ENCODE measurements at regions not wholly inside any gene's neighbourhood (a gene's known extent, or its start where the extent isn't known, plus 50 kb on each side); places are given as distances from the start of the nearest gene placed in this dataset.

DNA sequence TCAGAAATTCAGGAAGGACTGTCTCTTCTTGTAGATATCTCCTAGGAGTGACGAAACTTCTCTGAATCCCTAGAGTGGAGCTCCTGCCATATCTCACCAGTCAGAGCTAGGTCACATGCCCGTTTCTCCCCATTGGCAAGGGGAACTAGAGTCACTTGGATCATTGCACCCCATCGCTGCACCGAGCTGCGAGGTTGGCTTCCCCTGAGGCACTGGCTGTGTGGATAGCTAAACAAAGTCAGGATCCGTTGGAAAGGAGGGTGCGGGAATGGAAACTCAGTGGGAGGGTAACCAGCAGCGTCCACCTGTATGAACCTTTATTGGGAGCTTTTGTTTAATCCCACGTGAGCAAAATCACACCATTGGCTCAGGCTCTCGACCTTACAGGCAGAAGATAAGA, 283.8 kb downstream of the BRD1 start:
- no peak for DNase-seq

DNA sequence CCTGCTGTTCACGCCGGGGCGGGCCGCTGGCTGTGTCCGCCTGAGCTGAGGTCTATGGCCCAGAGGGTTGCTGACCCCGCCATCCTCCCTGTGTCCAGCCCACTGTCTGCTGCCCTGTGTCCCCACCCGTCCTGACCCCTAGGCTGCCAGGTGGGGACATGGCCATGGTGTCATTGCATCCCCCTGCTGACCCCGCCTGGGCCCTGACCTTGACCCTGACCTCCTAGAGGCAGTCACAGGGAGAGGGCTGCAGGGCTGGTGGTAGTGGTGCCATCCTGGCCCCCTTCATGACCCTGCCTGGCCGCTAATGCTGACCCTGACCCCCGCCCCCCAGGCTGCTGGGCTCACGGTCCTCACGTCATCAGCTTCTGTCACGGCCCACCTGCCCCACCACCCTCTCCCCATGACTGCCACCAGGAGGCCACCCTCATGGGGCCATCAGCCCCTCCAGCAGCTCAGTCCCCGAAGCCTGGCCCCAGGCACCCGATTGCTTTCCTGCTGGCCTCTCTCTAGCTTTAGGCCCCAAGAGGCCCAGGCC, 285.9 kb downstream of the BRD1 start:
- DNase-seq: no peak

DNA sequence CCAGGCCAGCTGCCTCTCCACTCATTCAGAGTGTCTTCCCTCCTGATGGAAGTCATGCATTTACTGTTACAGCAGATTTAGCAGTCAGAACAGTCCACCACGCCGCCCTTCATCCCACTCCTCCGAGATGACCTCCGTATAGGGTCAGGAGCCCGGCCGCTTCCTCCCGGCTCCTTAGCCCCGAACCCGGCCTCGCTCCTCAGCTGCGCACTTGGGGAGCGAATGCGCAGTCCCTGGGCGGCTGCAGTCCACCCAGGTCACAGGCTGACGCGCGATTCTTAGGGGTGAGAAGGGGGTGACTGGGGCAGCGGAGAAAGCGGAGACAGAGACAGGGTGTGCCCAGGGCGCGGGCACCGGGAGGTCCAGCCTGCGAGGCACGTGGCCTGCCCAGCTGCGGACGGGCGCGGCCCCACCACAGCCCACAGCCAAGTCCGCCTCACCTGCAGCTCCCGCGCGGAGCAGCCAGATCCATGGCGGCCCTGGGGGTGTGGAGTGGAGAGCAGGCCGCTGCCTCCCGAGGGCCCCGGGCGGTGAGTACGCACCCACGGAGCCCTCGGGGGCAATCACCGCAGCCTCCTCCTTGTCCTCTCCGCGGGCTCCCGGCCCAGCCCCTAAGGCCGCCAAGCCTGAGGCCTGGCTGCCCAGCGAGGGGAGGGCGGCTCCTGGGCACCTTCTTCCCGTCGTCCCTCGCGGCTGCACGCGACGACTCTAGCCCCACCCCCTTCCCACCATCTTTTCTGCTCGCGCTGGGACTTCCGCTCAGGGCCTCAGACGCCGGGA, 286.6 kb downstream of the BRD1 start:
- no peak for DNase-seq

DNA sequence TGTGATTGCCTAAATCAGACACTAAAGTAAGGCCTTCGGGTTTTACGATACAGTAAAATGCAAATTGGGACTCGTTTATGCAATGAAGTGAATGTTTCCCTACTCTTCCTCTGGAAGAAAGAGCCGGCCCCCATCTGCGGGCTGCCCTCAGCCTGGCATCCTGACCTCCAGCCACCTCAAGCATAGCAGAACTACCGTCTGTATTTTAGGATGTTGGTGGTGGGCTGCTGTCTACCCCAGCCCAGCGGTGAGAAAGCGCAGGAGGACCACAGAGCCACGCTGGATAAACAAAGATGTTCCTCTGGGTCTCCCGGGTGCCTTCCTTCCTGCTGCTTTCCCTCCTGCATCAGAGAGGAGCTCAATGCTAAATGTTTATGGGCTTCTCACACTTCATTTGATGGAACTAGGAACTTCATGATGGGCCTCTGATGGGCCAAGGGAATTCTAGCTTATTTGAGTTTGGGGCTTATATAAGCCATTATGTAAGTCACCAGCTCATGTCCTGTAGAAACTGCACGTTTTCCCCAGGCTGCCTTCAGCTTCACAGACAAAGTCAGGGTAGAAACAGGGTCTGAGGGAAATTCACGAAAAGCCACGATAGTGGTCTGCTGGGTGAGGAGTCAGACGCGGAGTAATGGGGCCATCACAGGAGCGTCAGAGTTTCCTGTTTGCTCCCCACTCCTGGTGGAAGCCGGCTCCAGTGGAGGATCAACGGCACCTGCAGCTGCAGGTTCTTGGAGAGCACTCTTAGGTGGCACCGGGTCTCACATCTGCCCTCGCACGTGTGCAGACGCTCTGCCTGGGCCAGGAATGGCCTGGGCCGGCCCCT, 287.4 kb downstream of the BRD1 start:
- no peak for DNase-seq

DNA sequence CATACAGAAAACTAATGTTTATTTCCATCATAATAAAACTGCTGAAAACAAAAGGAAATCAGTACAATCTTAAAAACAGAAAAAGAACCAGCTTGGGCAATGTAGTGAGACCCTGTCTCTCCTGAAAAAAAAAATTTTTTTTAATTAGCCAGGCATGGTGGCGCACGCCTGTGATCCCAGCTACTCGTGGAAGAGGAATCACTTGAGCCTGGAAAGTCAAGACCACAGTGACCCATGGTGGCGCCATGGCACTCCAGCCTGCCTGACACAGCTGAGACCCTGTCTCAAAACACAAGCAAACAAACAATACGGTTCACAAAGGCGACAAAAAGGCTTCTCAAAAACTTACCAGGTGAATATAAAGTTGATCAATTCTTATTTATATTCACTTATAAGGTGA, 289.7 kb downstream of the BRD1 start:
- no peak for DNase-seq

DNA sequence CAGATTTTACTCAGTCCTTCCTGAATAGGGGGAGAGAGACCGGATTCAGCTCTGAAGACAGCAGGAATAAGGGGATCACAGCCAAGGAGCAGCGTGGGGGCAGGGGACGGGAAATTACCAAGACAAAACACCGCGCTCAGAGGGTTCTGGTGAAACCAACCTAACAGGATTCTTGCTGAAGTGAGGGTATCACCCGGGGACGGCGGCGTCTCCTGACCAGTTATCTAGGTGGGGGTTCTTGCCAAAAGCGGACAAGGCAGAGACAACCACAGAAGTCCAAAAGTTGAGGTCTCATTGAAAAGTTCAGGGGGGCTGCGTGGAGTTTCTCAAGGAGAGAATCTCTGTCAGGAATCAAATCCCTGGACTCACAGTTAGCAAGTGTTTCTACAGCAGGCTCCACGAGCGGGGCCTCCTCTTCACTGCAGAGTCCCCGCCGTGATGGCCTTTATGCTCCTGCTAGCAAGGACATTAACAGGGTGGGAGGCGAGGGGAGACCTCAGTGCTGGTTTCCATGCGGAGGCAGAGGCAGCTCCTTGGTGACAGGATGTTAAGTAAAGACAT, 291.0 kb downstream of the BRD1 start:
- no peak for DNase-seq

DNA sequence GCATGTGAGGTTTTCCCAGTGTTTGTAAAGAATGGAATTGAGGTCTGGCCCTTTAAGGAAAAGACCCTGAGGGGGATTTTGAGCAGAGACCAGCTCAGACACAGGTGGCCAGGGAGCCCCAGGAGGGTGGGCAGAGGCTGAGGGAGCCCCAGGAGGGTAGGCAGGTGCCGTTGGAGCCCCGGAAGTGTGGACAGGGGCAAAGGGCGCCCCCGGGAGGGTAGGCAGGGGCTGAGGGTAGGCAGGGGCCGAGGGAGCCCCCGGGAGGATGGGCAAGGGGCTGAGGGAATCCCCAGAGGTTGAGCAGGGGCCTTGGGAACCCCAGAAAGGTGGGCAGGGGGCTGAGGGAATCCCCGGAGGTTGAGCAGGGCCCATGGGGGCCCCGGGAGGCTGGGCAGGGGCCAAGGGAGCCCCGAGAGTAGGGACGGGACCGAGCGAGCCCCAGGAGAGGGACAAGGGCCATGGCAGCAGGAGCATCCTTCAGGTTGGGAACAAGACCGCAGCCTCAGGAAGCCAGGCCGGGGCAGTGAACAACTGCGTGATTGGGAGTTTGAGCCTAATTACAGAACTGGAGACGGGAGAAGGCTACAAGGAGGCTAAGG, 292.0 kb downstream of the BRD1 start:
- DNase-seq: no peak

DNA sequence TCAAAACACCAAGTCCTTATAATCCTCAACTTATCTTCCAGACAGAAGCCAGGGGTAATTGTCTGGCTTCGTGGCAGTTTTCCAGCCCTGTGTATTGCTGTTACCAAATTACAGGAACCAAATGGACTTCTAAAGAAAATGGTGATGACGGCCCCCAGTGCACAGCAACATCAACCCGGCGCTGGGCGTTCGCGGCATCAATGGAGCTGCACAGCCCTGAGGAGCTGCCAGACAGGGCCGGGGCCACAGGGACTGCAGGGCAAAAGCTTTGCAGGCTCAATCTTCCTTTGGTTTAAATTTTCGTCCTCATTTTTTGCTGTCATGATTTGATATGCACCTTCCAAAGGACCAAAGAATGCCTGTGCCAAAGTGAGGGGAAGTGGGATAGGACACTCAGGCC, 292.5 kb downstream of the BRD1 start:
- DNase-seq: no peak

DNA sequence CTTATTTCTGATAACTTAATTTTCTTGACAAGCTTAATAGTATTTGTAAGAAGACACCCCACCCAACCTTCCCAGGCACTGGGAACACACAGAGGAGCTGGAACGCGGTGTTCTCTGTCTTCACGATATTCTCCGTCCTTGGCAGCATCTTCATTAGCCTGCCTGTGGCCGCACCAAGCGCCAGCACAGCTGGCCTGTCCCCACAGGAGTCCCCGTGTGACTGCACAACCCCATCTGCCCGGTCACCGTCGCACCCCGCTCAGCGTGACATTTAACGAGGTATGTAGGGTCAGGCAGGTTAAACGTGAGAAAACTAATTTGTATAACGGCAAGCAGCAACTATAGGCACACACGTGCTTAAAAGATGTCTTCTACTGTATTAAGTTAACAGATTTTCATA, 293.3 kb downstream of the BRD1 start:
- no peak for DNase-seq

DNA sequence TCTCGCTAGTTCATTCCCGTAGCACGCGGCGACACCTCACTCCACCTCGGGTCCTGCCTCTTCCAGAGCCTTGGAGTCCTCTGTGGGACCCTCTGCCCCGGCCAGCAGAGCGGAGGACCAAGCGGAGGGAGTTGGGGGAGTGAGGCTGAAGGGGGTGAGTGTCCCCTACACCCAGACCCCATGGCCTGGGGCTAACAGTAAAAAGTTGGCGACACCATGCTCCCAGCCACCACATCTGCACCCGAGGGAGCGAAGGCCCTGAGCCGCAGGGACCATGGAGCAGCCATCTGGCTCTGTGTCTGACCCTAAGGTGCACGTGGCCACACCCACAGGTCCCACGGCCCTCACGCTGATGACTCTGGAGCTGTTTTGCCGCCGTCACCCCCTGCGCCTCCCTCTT, 293.8 kb downstream of the BRD1 start:
- DNase-seq: no peak

DNA sequence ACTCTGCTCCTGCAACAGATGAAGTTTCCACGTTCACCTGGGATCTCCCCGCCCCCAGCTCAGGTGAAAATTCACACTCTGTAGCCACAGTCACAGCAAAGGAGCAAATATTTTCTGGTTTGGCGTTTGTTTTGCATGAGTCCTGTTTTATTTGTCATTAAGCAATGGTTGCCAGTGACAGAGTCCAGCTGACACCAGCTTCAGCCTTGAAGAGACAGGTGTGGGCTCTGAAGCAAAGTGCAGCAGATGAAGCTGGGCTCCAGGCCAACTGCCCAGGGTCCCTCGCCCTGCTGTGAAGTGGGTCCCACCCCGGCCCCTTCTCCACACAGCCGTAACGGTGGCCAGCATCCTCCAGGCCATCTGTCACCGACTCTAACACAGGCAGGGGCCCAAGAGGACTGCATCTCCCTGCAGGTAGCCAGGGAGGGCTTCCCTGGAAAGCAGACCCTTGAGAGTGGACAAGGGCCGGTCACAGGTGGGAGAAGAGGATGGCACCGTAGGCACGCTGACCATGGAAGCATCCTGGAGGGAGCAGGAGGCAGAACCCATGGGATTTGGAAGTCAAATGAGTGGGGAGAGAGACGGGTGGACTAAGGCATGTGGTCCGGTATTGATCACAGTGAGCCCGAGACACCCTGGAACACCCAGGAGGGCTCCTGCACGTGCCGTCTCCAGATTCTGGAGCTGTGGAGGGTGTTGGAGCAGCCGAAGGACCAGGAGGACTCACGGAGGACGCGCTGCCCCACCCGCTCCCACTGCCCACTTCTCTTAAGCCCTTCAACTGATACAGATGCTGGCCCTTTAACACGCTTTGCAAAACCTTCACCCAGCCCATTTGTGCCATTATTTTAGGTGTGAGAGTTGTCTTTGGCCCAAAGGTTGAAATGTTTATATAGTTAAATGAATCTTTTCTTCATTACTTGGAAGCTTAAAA, 294.5 kb downstream of the BRD1 start:
- no peak for DNase-seq

DNA sequence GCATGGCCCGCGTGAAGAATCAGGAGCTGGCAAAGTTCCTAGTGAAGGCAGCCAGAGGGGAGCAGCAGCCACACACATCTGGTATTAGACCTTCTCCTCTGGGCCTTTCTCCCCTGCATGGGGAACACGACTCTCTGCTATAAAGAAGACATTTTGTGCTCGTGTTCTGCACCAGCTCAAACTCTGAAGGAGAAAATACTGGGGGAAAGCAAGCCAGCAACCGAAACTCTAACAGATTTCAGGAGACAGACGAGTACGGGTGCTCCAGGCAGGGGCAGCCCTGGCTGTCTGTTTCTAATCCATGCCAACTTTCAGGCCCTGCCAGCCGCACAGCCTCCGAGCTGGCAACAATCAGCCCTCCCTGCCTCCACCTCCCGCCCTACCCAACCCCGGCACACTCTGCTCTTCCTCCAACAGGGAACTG, 296.3 kb downstream of the BRD1 start:
- DNase-seq: peak in 1 of 2 experiments; percentile 36

DNA sequence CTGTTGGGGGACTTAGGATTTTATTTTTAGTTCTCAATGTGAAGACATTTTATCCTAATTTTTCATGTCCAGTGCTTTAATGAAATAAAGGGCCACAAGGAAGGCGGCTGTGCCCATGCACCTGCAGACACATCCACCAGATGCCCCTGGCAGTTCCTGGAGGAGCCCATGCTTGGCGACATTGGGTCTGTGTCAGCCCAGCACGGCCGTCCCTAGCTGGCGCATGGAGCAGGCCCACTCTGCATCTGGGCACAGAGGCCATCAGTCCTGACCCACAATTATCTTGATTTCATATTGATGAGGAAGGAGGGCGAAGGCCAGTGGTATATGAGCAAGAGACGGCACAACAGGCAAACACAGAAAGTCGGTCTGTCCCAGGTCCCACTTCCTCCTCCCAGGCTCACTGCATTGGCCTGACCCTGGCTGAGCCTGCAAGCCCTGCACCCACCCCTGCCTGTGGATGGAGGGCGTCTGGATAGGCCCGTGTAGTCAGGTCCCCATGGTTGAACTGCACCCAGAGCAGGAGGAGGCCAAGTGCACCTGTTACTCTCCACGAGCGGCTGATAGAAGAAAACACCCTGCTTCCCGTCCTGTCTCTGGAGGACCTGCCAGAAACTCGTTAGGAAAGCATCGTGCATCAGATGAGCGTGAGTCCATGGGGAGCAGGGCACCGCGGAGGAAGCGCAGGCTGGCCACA, 296.9 kb downstream of the BRD1 start:
- no peak for DNase-seq

DNA sequence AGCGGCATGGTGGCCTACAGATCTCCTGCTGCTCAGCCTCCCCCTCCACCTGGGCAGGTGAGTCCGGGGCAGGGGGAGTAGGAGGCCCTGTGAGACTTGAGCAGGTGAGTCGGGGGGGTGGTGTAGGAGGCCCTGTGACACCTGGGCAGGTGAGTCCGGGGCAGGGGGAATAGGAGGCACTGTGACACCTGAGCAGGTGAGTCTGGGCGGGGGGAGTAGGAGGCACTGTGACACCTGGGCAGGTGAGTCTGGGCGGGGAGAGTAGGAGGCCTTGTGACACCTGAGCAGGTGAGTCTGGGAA, 299.3 kb downstream of the BRD1 start:
- no peak for DNase-seq

DNA sequence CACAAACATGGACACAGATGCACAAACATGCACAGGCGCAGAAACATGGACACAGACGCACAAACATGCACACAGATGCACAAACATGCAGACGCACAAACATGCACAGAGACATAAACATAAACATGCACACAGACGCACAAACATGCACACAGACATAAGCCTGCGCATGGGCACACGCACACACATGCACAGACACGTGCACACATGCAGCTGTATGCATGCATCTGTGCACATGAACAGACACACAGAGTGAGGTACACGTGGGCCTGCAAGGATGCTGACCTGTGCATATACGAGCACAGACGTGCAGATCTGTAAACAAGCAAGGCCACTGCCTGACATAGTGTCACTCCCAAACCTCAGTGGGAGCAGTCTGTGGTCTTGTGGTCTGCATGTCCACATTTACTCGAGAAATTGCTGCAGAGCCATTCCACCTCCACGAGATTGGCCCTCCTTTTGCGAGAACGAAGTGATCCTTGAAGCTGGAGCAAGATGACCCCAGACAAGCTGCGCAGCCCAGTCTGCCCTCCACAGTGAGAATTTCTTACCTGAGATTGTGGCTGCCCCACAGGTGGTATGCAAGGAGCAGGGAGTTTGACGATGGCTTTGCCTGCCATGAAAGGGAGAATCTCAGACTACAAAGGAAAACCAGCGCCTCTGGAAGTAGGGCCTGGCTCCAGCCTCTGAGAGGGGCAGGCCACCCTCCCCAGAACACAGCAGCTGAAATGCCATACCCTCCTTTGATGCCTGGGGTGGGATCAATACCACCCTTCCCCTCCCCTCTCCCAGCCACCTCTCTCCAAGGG, 299.9 kb downstream of the BRD1 start:
- no peak for DNase-seq

DNA sequence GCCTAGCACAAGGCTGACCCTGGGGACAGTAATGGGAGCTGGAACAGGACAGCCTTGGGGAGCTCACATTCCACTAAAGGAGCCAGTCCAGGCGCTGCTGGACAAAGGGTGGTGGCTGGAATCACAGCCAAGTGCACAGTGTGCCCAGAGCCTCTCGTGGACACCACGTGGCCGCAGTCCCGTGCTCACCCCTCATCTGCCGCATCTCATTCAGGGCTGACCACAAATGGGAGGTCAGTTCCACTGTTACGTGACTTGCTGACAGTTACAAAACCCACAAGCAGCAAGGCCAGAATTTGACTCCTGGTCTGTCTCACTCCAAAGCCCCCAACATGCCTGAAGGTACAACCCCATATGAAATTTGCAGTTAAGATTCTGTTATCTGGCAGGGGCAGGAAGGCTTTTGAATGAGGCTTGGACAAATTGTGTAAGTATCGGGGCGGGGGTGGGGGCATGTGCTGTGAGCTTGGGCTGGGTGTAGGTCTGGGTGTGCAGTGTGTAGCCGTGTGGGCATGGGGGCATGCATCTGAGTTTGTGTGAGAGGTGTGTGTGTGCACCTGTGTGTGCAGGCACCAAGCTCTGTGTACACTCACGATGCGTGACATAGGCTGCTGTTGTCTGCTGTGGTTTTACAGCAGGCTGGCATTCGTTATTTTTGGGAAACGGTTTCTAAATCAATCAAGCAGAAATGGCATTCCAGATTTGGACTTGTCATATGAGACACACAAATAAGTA, 301.7 kb downstream of the BRD1 start:
- no peak for DNase-seq

DNA sequence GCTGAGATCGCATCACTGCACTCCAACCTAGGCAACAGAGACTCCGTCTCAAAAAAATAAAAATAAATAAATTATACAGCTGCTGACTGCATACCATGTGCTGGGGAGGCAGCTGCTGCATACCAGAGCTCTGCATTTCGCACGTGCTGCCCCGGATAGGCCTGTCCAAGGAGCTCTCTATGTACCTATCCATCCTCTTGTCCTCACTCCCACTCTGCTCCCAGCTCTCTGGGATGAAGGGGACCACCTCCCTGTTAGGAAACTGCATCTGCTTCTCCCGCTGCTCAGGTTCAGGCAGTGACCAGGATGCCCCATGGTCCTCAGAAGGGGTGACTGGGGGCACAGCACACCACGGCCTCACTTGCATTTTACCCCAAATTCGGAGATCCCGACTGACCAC, 302.3 kb downstream of the BRD1 start:
- no peak for DNase-seq

DNA sequence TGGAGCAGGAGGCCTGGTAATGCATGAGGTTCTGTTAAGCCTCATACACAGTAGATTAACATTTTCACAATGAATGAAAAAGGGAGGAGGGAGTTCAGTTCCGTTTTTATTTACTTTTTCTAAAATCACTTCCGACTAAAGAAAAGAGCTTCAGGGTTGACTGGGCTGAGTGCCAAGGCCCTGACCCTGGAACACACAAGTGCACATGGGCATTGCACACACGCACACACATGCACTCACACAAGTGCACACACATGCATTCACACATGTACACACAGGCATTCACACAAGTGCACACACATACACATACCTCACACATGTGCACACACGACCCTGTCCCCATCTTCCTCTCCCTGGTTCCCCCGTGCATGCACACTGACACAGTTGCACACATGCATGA, 303.3 kb downstream of the BRD1 start:
- DNase-seq: no peak

DNA sequence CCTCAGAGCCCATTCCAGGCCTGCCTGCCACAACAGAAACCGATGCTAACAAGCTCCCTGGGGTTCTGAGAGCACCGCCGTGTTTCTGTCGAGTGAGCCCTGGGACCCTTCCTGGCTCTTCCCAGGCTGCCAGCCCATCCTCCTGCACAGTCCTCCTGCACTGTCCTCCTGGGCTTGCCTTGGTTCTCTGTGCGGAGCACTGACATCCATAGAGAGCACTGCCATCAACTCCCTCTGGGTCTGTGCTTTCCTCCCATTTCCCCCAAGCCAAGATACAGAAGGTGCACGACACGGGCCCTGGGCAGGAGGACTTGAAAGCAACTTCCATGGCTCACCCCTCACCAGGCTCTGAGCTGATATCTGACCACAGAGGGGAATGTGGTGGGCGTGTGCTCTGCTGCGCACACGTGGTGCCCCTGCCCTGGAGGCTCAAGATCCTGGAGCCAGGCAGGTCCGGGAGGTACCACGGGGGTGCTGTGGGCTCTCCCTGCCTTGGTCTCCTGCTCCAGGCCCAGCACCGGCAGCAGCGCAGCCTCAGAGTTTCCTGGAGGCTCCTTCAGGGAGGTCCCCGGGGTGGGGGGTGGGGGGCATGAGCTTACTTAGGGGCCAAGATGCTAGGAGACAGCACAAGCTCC, 304.2 kb downstream of the BRD1 start:
- DNase-seq: no peak
